ENCODE measurements at regions not wholly inside any gene's neighbourhood (a gene's known extent, or its start where the extent isn't known, plus 50 kb on each side); places are given as distances from the start of the nearest gene placed in this dataset.
"Not testable (repeated sequence)": the region's sequence is repeated elsewhere in the genome, so short reads cannot be mapped to it uniquely, and the experiment has no call there.

GRCh38 chr5:103867857-103868598, 305.4 kb upstream of the NUDT12 start:
- Histone ChIP-seq H3K4me3 (ENCODE audit: low read depth, low read length) (no peak overlapping the region), H3K9me3 (ENCODE audit: control insufficient read depth, insufficient read depth, low read length) (no peaks in the 10 kb centered on the region), H3K27me3 (ENCODE audit: control insufficient read depth, insufficient read depth, low read length) (no peaks in the 10 kb centered on the region), H3K27ac (ENCODE audit: low read depth, low read length) (no peak overlapping the region)
- no peak for DNase-seq (ENCODE audit: low read depth, low spot score)
- TF ChIP-seq CTCF (IDR thresholded peaks at IDR 0.05; ENCODE audit: low read depth, low read length), result no peak
- ChIA-PET POLR2A (interaction anchor here (0.7 kb wide), 1 partner anchor 18 kb away, joined by 3 read pairs; no protein-coding TSS in a partner anchor), CTCF (no interaction called here)

- Histone ChIP-seq H3K27ac (ENCODE audit: low read depth, low read length) (no peak overlapping the region), H3K9me3 (ENCODE audit: control insufficient read depth, insufficient read depth, low read length) (no peaks in the 10 kb centered on the region), H3K27me3 (ENCODE audit: control insufficient read depth, insufficient read depth, low read length) (no peaks in the 10 kb centered on the region), H3K4me3 (ENCODE audit: low read depth, low read length) (no peak overlapping the region)
- TF ChIP-seq CTCF (IDR thresholded peaks at IDR 0.05; ENCODE audit: low read depth, low read length), result no peak
- DNase-seq (ENCODE audit: low read depth, low spot score), result no peak
- POLR2A ChIA-PET, result interaction anchor here (0.7 kb wide), 1 partner anchor 49 kb away, joined by 5 read pairs; no protein-coding TSS in a partner anchor
- CTCF ChIA-PET, result interaction anchor here (0.9 kb wide), 1 partner anchor 37 kb away, joined by 3 read pairs; no protein-coding TSS in a partner anchor
These were observed 303.6 kb upstream of the NUDT12 start for GRCh38 chr5:103866169-103866568.

GRCh38 chr5:103862398-103862797, 299.8 kb upstream of the NUDT12 start:
- no peak for DNase-seq (ENCODE audit: low read depth, low spot score)
- ChIA-PET CTCF (no interaction called here), POLR2A (no interaction called here)
- no peak overlapping the region for H3K4me3 ChIP-seq (ENCODE audit: low read depth, low read length)
- no peaks in the 10 kb centered on the region for H3K27me3 ChIP-seq (ENCODE audit: control insufficient read depth, insufficient read depth, low read length)
- H3K9me3 ChIP-seq (ENCODE audit: control insufficient read depth, insufficient read depth, low read length), result no peaks in the 10 kb centered on the region
- H3K27ac ChIP-seq (ENCODE audit: low read depth, low read length), result no peak overlapping the region
- TF ChIP-seq CTCF (IDR thresholded peaks at IDR 0.05; ENCODE audit: low read depth, low read length), result no peak

- no peak overlapping the region for H3K4me3 ChIP-seq (ENCODE audit: low read depth, low read length)
- POLR2A ChIA-PET, result no interaction called here
- H3K27me3 ChIP-seq (ENCODE audit: control insufficient read depth, insufficient read depth, low read length), result no peaks in the 10 kb centered on the region
- H3K27ac ChIP-seq (ENCODE audit: low read depth, low read length), result no peak overlapping the region
- CTCF ChIA-PET, result interaction anchor here (1.3 kb wide), 1 partner anchor 52 kb away, joined by 4 read pairs; no protein-coding TSS in a partner anchor
- no peak for DNase-seq (ENCODE audit: low read depth, low spot score)
- no peak for TF ChIP-seq CTCF (IDR thresholded peaks at IDR 0.05; ENCODE audit: low read depth, low read length)
- H3K9me3 ChIP-seq (ENCODE audit: control insufficient read depth, insufficient read depth, low read length), result no peaks in the 10 kb centered on the region
These were observed 297.7 kb upstream of the NUDT12 start for GRCh38 chr5:103860327-103860726.

- H3K27me3 ChIP-seq (ENCODE audit: control insufficient read depth, insufficient read depth, low read length); H3K9me3 ChIP-seq (ENCODE audit: control insufficient read depth, insufficient read depth, low read length); DNase-seq (ENCODE audit: low read depth, low spot score); CTCF ChIA-PET; POLR2A ChIA-PET; H3K4me3 ChIP-seq (ENCODE audit: low read depth, low read length); H3K27ac ChIP-seq (ENCODE audit: low read depth, low read length): not testable (repeated sequence)
These were observed 295.8 kb upstream of the NUDT12 start for GRCh38 chr5:103858367-103858766.
